A549 (cell line): ENCODE measurements at regions not wholly inside any gene's neighbourhood (a gene's known extent, or its start where the extent isn't known, plus 50 kb on each side); places are given as distances from the start of the nearest gene placed in this dataset.

Source experiments
- NPAS2 ChIP-seq: fragments of 250-450 bp; sonication (Bioruptor Pico); IDR thresholded peaks from 2 replicates; pipeline ENCODE4 v1.8.0; 2022; ENCODE audit warnings: mild to moderate bottlenecking, moderate library complexity, borderline replicate concordance
- POLR2A ChIP-seq: IDR thresholded peaks from 2 replicates; pipeline ENCODE4 v1.6.1; 2012; ENCODE audit warnings: mild to moderate bottlenecking, low read length
- RCOR1 ChIP-seq: fragments of 150-350 bp; IDR thresholded peaks from 2 replicates; pipeline ENCODE4 v1.6.1; 2014; ENCODE audit warnings: antibody characterized with exemption, low read length, low read depth
- TF ChIP-seq, protein P1 (sequence below): fragments of >200 bp; sonication (Bioruptor Twin); formaldehyde crosslinking; IDR thresholded peaks from 3 replicates; pipeline ENCODE4 v1.5.1; 2016

DNA sequence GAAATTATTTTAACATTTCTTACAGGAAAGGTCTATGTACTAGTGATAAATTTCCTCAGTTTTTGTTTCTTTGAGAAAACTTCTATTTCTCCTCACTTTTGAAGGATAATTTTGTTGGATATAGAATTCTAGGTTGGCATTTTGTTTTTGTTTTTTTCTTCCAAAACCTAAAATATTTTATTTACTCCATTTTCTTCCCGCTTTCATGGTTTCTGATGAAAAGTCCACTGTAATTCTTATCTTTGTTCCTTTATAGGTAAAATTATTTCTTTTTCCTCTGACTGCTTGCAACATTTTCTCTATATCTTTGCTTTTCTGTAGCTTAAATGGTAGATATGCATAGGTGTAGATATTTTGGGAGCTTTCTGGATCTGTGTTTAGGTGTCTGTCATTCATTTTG is 153.9 kb upstream of the DSCAM start:
- TF ChIP-seq NPAS2 (no peak), RCOR1 (no peak), POLR2A (no peak)
- TF ChIP-seq, protein P1, sequence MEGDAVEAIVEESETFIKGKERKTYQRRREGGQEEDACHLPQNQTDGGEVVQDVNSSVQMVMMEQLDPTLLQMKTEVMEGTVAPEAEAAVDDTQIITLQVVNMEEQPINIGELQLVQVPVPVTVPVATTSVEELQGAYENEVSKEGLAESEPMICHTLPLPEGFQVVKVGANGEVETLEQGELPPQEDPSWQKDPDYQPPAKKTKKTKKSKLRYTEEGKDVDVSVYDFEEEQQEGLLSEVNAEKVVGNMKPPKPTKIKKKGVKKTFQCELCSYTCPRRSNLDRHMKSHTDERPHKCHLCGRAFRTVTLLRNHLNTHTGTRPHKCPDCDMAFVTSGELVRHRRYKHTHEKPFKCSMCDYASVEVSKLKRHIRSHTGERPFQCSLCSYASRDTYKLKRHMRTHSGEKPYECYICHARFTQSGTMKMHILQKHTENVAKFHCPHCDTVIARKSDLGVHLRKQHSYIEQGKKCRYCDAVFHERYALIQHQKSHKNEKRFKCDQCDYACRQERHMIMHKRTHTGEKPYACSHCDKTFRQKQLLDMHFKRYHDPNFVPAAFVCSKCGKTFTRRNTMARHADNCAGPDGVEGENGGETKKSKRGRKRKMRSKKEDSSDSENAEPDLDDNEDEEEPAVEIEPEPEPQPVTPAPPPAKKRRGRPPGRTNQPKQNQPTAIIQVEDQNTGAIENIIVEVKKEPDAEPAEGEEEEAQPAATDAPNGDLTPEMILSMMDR, result no peak
